Esophagus muscularis mucosa (tissue), 4 donors: ENCODE measurements at regions not wholly inside any gene's neighbourhood (a gene's known extent, or its start where the extent isn't known, plus 50 kb on each side); places are given as distances from the start of the nearest gene placed in this dataset.

ENCODE experiments used
- EP300 ChIP-seq: sonication (generic); formaldehyde crosslinking; IDR thresholded peaks from one replicate; pipeline ENCODE4 v1.6.1; 2017; ENCODE audit warnings: antibody characterized with exemption
- POLR2A ChIP-seq: fragments of 450-650 bp; IDR thresholded peaks from one replicate; pipeline ENCODE4 v1.6.1; 2017; ENCODE audit warnings: antibody characterized with exemption, moderate library complexity, mild to moderate bottlenecking, low read depth
- POLR2AphosphoS5 ChIP-seq, 2 donors: sonication (generic); formaldehyde crosslinking; IDR thresholded peaks; one replicate each; pipeline ENCODE4 v1.6.1; 2017; ENCODE audit warnings: antibody characterized with exemption in 2 of 2
- TF ChIP-seq, protein P1 (sequence below), 3 experiments: fragments of 200-600 bp in 2 of 3; fragments of 450-650 bp in 1 of 3; sonication (generic) in 2 of 3; IDR thresholded peaks; one replicate each; pipeline ENCODE4 v1.5.1; 2017 to 2019; ENCODE audit warnings: antibody characterized with exemption in 3 of 3, mild to moderate bottlenecking in 2 of 3, moderate library complexity in 1 of 3

DNA sequence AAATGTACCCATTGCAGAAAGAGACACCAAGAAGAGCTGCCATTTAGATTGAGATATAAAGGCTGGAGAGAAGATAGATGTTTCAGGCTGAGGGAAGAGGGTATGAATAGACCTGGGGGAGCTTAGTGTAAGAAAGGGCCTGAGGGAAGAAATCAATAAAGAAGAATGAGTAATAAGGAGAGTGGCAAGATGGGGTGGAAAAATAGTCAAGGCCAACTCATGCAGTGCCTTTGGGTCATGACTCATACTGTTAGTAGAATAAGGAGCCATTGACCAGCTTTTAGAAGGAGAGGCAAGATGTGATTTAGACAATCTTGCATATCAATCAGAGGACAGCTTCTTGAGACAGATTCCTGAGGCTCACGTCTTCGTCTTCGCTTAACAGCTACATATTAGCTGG is 287.5 kb downstream of the DUSP6 start:
- TF ChIP-seq, protein P1, sequence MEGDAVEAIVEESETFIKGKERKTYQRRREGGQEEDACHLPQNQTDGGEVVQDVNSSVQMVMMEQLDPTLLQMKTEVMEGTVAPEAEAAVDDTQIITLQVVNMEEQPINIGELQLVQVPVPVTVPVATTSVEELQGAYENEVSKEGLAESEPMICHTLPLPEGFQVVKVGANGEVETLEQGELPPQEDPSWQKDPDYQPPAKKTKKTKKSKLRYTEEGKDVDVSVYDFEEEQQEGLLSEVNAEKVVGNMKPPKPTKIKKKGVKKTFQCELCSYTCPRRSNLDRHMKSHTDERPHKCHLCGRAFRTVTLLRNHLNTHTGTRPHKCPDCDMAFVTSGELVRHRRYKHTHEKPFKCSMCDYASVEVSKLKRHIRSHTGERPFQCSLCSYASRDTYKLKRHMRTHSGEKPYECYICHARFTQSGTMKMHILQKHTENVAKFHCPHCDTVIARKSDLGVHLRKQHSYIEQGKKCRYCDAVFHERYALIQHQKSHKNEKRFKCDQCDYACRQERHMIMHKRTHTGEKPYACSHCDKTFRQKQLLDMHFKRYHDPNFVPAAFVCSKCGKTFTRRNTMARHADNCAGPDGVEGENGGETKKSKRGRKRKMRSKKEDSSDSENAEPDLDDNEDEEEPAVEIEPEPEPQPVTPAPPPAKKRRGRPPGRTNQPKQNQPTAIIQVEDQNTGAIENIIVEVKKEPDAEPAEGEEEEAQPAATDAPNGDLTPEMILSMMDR (IDR thresholded peaks at IDR 0.05): no peak
- no peak for TF ChIP-seq EP300
- TF ChIP-seq POLR2AphosphoS5 (IDR thresholded peaks at IDR 0.05): no peak
- no peak for TF ChIP-seq POLR2A
